ENCODE measurements at regions not wholly inside any gene's neighbourhood (a gene's known extent, or its start where the extent isn't known, plus 50 kb on each side); places are given as distances from the start of the nearest gene placed in this dataset.

DNA sequence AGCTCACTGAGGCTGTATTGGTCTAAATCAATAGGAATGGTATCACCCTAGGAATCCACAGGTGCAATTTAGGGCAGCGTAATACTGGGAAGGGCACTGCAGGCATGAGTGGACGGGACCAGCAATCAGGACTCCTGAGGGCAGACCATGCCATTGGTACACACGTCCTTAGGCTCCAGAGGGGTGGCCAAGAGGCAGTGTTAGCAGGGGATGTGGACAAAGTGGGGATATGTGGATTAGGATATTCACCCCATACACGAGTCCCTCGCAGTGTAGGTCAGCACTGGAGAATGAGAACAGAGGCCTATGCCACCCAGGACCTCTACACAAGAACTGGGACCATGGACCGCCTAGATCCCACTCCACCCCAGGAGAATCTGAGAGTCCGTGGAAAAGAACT lies 389.8 kb downstream of the BCL11A start:
- intact Hi-C loops (cut with DNase I, micrococcal nuclease), result no loop called here
- Mint-ChIP-seq H3K4me3 (no peak overlapping the region), H3K27me3 (no peaks in the 10 kb centered on the region), H3K9me3 (no peaks in the 10 kb centered on the region), H3K27ac (no peak overlapping the region), H3K4me1 (ENCODE audit: low read depth) (no peaks in the 10 kb centered on the region), H3K36me3 (ENCODE audit: low read depth) (no peaks in the 10 kb centered on the region)
- H3K4me1 ChIP-seq (ENCODE audit: insufficient read depth, low read length), result no peaks in the 10 kb centered on the region
- POLR2A ChIA-PET, result no interaction called here
- ATAC-seq (ENCODE audit: poor library complexity), result no peak
- H3K27ac ChIP-seq (ENCODE audit: low read depth in 1 of 2, low read length in 2 of 2), result no peak overlapping the region
- H3K36me3 ChIP-seq (ENCODE audit: insufficient read depth, low read length), result no peaks in the 10 kb centered on the region
- DNase-seq, result no peak
- CTCF ChIA-PET, result interaction anchor here (1.2 kb wide), 1 partner anchor 61 kb away, joined by 3 read pairs; no protein-coding TSS in a partner anchor
- H3K9me3 ChIP-seq (ENCODE audit: control insufficient read depth in 1 of 2, insufficient read depth in 1 of 2, low read length in 2 of 2), result peaks cover 0 to 3% of the 10 kb centered on the region in 2 experiments
- TF ChIP-seq, protein P1, sequence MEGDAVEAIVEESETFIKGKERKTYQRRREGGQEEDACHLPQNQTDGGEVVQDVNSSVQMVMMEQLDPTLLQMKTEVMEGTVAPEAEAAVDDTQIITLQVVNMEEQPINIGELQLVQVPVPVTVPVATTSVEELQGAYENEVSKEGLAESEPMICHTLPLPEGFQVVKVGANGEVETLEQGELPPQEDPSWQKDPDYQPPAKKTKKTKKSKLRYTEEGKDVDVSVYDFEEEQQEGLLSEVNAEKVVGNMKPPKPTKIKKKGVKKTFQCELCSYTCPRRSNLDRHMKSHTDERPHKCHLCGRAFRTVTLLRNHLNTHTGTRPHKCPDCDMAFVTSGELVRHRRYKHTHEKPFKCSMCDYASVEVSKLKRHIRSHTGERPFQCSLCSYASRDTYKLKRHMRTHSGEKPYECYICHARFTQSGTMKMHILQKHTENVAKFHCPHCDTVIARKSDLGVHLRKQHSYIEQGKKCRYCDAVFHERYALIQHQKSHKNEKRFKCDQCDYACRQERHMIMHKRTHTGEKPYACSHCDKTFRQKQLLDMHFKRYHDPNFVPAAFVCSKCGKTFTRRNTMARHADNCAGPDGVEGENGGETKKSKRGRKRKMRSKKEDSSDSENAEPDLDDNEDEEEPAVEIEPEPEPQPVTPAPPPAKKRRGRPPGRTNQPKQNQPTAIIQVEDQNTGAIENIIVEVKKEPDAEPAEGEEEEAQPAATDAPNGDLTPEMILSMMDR (IDR thresholded peaks at IDR 0.05), result no peak
- no peaks in the 10 kb centered on the region for H3K27me3 ChIP-seq (ENCODE audit: control insufficient read depth in 1 of 2, insufficient read depth in 2 of 2, low read length in 2 of 2)
- H3K4me3 ChIP-seq (ENCODE audit: low read length), result no peak overlapping the region

DNA sequence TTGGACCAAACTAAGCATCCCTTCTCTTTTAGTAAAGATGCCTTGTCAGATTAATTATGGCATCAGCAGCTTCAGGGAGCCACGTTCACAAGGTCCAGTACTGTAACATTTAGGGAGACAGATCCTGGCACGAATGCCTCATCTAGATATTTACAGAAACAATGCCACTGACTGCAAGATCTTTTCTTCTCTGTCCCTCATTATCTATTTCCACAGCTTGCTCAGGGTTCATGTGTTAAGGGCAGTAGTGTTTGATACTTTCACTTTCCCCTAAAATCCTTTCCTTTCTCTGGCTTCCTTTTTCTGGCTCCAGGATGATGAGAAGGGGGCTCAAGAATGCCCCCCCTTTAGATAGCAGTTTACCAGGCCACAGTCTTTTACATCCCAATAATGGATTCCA lies 393.9 kb downstream of the BCL11A start:
- DNase-seq (no peak), ATAC-seq (ENCODE audit: poor library complexity) (no peak)
- Mint-ChIP-seq H3K27ac (no peak overlapping the region), H3K36me3 (ENCODE audit: low read depth) (no peaks in the 10 kb centered on the region), H3K4me3 (no peak overlapping the region), H3K9me3 (no peaks in the 10 kb centered on the region), H3K27me3 (no peaks in the 10 kb centered on the region), H3K4me1 (ENCODE audit: low read depth) (no peaks in the 10 kb centered on the region)
- Histone ChIP-seq H3K27me3 (ENCODE audit: control insufficient read depth in 1 of 2, insufficient read depth in 2 of 2, low read length in 2 of 2) (no peaks in the 10 kb centered on the region), H3K4me3 (ENCODE audit: low read length) (no peak overlapping the region), H3K36me3 (ENCODE audit: insufficient read depth, low read length) (no peaks in the 10 kb centered on the region), H3K9me3 (ENCODE audit: control insufficient read depth in 1 of 2, insufficient read depth in 1 of 2, low read length in 2 of 2) (no peaks in the 10 kb centered on the region), H3K4me1 (ENCODE audit: insufficient read depth, low read length) (no peaks in the 10 kb centered on the region), H3K27ac (ENCODE audit: low read depth in 1 of 2, low read length in 2 of 2) (no peak overlapping the region)
- intact Hi-C loops (cut with DNase I, micrococcal nuclease), result loop anchor here in 1 of 2 experiments (10.0 kb wide), 1 partner anchor 1135 kb away; no protein-coding TSS in a partner anchor
- ChIA-PET POLR2A (no interaction called here), CTCF (no interaction called here)
- TF ChIP-seq, protein P1 (IDR thresholded peaks at IDR 0.05), result no peak

DNA sequence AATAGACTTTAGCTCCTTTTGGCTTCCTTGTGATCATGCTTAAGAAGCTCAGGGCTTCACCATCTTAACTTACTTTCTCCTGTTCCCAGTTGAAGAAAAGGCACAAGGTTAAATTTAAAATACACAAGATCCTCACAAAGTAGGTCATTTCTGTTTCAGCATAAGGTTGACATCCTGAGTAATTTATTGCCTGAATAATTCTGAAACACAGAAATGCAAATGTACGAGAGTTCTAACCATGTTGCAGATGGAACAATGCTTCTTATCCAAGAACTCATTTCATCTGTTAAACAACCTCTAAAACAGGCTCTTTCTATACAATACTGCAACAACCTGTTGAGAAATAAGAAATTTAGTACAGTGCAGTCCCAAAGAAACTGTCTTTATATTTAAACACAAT lies 395.2 kb downstream of the BCL11A start:
- Histone ChIP-seq H3K27me3 (ENCODE audit: control insufficient read depth in 1 of 2, insufficient read depth in 2 of 2, low read length in 2 of 2) (no peaks in the 10 kb centered on the region), H3K27ac (ENCODE audit: low read depth in 1 of 2, low read length in 2 of 2) (no peak overlapping the region), H3K4me1 (ENCODE audit: insufficient read depth, low read length) (no peaks in the 10 kb centered on the region), H3K9me3 (ENCODE audit: control insufficient read depth in 1 of 2, insufficient read depth in 1 of 2, low read length in 2 of 2) (no peaks in the 10 kb centered on the region), H3K4me3 (ENCODE audit: low read length) (no peak overlapping the region), H3K36me3 (ENCODE audit: insufficient read depth, low read length) (no peaks in the 10 kb centered on the region)
- POLR2A ChIA-PET, result no interaction called here
- no peaks in the 10 kb centered on the region for H3K9me3 Mint-ChIP-seq
- no peaks in the 10 kb centered on the region for H3K36me3 Mint-ChIP-seq (ENCODE audit: low read depth)
- H3K4me1 Mint-ChIP-seq (ENCODE audit: low read depth), result no peaks in the 10 kb centered on the region
- CTCF ChIA-PET, result no interaction called here
- intact Hi-C loops (cut with DNase I, micrococcal nuclease), result loop anchor here in 1 of 2 experiments (10.0 kb wide), 1 partner anchor 1133 kb away; no protein-coding TSS in a partner anchor
- DNase-seq (no peak), ATAC-seq (ENCODE audit: poor library complexity) (no peak)
- no peak overlapping the region for H3K27ac Mint-ChIP-seq
- TF ChIP-seq, protein P1 (IDR thresholded peaks at IDR 0.05), result no peak
- no peaks in the 10 kb centered on the region for H3K27me3 Mint-ChIP-seq
- H3K4me3 Mint-ChIP-seq, result no peak overlapping the region

Data from CD4-positive, alpha-beta T cell (primary cell).